HUES64 (cell line): ENCODE measurements at regions not wholly inside any gene's neighbourhood (a gene's known extent, or its start where the extent isn't known, plus 50 kb on each side); places are given as distances from the start of the nearest gene placed in this dataset.
A peak's percentile ranks its signal among the peaks of the same experiment; 100 is the strongest.

Source experiments
- H3K27ac ChIP-seq: 2 replicates; pipeline ENCODE4 v1.7.0; 2013; ENCODE audit warnings: low read depth, low read length, inconsistent platforms
- H3K27me3 ChIP-seq: 2 replicates; pipeline ENCODE4 v1.6.1; 2013; ENCODE audit warnings: mild to moderate bottlenecking, low read length; ENCODE audit not compliant: insufficient read depth
- H3K36me3 ChIP-seq: 2 replicates; pipeline ENCODE4 v1.6.1; 2013; ENCODE audit warnings: mild to moderate bottlenecking, low read length; ENCODE audit not compliant: insufficient read depth
- H3K4me1 ChIP-seq: 2 replicates; pipeline ENCODE4 v1.6.1; 2013; ENCODE audit warnings: mild to moderate bottlenecking, low read length, moderate library complexity; ENCODE audit not compliant: insufficient read depth
- H3K4me3 ChIP-seq: 2 replicates; pipeline ENCODE4 v1.5.1; 2013; ENCODE audit warnings: mild to moderate bottlenecking, low read length, moderate library complexity
- H3K9ac ChIP-seq: 2 replicates; pipeline ENCODE4 v1.6.1; 2013; ENCODE audit warnings: mild to moderate bottlenecking, low read depth, low read length
- H3K9me3 ChIP-seq: 2 replicates; pipeline ENCODE4 v1.6.1; 2013; ENCODE audit warnings: low read depth, low read length; ENCODE audit not compliant: insufficient read depth
- WGBS: fragments of 150-250, 120-280 bp; methylation state at CpG from one replicate; pipeline ENCODE4 v1.1.7; 2013; ENCODE audit warnings: missing lambda C conversion rate; 5-methylcytosine and 5-hydroxymethylcytosine counted together

DNA sequence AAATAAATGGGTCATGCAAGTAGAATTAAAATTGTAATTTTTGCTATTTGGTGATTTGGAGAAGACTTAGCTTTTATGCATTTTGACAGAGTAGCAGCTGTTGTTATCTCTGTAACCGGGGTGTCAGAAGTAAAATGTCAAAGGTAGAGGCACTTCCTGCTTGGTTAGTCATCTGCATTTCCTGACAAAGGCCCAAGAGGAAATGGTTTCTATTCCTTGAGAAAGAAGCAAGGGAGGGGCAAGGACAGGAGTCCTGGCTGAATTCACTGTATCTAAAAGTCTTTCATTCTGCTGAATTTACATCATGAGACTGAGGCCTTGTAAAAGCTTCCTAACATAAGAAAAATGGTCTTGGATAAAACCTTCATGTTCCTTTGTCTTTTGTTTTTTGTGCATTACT, 550.9 kb upstream of the BOD1L1 start:
- Histone ChIP-seq H3K4me1 (peaks cover 36% of the 10 kb centered on the region), H3K9ac (no peak overlapping the region), H3K27me3 (no peaks in the 10 kb centered on the region), H3K4me3 (no peak overlapping the region), H3K27ac (peak overlapping the region; percentile 12; the same call in 1 of the 2 replicates), H3K9me3 (no peaks in the 10 kb centered on the region), H3K36me3 (no peaks in the 10 kb centered on the region)
- WGBS = 28% methylated on average over 1 of the region's 1 CpG

DNA sequence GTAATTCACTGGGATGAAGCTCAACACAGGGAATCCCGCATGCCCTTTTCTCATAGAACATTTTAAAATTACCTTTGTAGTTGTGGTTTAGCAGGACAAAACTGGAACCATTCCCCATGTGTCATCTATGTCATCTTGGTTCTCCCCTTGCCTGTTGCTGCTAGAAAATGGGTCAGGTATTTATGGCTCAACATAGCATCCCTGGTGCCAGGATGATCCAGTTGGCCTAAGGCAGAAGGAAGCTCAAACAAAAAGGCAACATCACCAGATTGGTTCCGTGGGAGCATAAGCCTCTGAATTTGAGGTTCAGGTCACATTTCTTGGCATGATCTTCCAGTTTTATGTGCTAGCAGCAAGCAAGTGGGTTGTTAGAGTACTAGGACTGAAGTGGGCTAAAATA, 552.6 kb upstream of the BOD1L1 start:
- Histone ChIP-seq H3K27me3 (no peaks in the 10 kb centered on the region), H3K4me3 (no peak overlapping the region), H3K9me3 (no peaks in the 10 kb centered on the region), H3K4me1 (peaks cover 36% of the 10 kb centered on the region), H3K9ac (no peak overlapping the region), H3K27ac (no peak overlapping the region), H3K36me3 (no peaks in the 10 kb centered on the region)
- WGBS = 90% methylated on average over 1 of the region's 2 CpGs

- WGBS = 82% methylated on average over 6 of the region's 6 CpGs
- Histone ChIP-seq H3K4me3 (no peak overlapping the region), H3K27ac (no peak overlapping the region), H3K4me1 (peaks cover 36% of the 10 kb centered on the region), H3K9me3 (no peaks in the 10 kb centered on the region), H3K36me3 (no peaks in the 10 kb centered on the region), H3K9ac (no peak overlapping the region), H3K27me3 (no peaks in the 10 kb centered on the region)
These were observed 553.6 kb upstream of the BOD1L1 start for GRCh38 chr4:14180983-14181601.

- H3K4me3 ChIP-seq = no peak overlapping the region
- 91% methylated on average over 6 of the region's 6 CpGs for WGBS
- H3K27ac ChIP-seq = no peak overlapping the region
- H3K36me3 ChIP-seq = no peaks in the 10 kb centered on the region
- H3K27me3 ChIP-seq = no peaks in the 10 kb centered on the region
- no peaks in the 10 kb centered on the region for H3K9me3 ChIP-seq
- peaks cover 28% of the 10 kb centered on the region for H3K4me1 ChIP-seq
- no peak overlapping the region for H3K9ac ChIP-seq
These were observed 554.6 kb upstream of the BOD1L1 start for GRCh38 chr4:14182148-14182547.

DNA sequence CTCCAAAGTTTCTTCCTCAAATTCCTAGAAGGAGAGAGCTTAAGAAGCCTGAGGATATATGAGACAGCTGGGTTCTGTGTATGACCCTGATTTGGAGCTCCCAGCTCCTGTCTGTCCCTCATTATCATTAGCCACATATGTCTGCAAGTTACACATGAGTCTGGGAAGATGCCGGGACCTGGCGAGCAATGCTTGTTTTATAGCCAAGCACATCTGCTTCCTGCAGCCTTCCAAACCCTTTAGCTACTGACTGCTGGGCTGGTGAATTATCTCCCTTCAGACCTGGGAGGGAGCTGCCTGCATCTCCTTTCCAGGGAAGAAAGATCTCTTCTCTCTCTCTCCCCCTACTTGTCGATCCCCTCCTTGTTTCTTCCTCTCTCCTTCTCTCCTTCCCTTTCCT, 556.7 kb upstream of the BOD1L1 start:
- H3K4me3 ChIP-seq = no peak overlapping the region
- H3K27ac ChIP-seq = no peak overlapping the region
- no peaks in the 10 kb centered on the region for H3K36me3 ChIP-seq
- H3K9me3 ChIP-seq = no peaks in the 10 kb centered on the region
- H3K9ac ChIP-seq = no peak overlapping the region
- 80% methylated on average over 3 of the region's 3 CpGs for WGBS
- H3K27me3 ChIP-seq = no peaks in the 10 kb centered on the region
- peaks cover 9% of the 10 kb centered on the region; the same call in 1 of the 2 replicates for H3K4me1 ChIP-seq

DNA sequence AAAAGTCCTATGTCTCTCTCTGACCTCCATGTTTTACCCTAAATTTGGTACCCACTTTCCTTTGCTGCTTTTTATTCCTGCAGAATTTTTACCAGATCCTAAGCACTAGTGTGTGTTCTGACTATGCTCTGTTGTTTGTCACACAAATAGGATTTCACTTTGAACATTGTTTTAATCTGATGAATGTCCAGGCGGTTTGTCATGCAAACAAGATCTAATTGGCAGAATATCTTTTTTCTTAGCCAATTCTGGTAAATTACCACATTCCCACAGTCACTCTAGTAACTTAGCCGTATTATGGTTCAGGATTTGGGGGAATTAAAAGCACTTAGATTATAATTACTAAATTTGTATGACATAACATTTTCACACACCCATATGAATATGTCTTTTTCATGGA, 557.2 kb upstream of the BOD1L1 start:
- Histone ChIP-seq H3K36me3 (no peaks in the 10 kb centered on the region), H3K4me1 (peaks cover 9% of the 10 kb centered on the region; the same call in 1 of the 2 replicates), H3K27ac (no peak overlapping the region), H3K4me3 (no peak overlapping the region), H3K27me3 (no peaks in the 10 kb centered on the region), H3K9ac (no peak overlapping the region), H3K9me3 (no peaks in the 10 kb centered on the region)
- WGBS = 100% methylated on average over 1 of the region's 2 CpGs

- Histone ChIP-seq H3K27ac (no peak overlapping the region), H3K36me3 (no peaks in the 10 kb centered on the region), H3K4me1 (no peaks in the 10 kb centered on the region; the same call in 1 of the 2 replicates), H3K4me3 (no peak overlapping the region), H3K9me3 (no peaks in the 10 kb centered on the region), H3K27me3 (no peaks in the 10 kb centered on the region), H3K9ac (no peak overlapping the region)
These were observed 560.7 kb upstream of the BOD1L1 start for GRCh38 chr4:14188214-14188613.

DNA sequence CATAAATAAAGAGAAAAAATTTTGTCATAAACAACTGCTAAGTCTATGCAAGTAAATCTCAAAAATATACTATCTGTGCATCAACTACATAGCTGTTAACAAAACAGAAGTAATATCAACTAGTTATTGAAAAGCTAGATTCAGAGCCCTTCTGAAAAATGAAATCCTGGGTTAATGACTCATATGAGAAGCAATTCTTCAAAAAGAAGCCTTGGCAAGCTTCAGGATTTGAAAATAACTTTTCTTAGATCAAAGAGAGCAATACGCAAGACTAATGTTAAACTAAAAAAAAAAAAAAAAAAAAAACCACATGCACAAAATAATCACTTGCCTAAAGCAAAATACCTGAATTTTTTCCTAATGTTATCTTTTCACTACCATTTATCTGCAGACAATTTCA, 566.1 kb upstream of the BOD1L1 start:
- Histone ChIP-seq H3K4me1 (no peaks in the 10 kb centered on the region), H3K27ac (no peak overlapping the region), H3K9ac (no peak overlapping the region), H3K9me3 (no peaks in the 10 kb centered on the region), H3K36me3 (no peaks in the 10 kb centered on the region), H3K27me3 (no peaks in the 10 kb centered on the region), H3K4me3 (no peak overlapping the region)
- WGBS = 100% methylated on average over 1 of the region's 1 CpG

DNA sequence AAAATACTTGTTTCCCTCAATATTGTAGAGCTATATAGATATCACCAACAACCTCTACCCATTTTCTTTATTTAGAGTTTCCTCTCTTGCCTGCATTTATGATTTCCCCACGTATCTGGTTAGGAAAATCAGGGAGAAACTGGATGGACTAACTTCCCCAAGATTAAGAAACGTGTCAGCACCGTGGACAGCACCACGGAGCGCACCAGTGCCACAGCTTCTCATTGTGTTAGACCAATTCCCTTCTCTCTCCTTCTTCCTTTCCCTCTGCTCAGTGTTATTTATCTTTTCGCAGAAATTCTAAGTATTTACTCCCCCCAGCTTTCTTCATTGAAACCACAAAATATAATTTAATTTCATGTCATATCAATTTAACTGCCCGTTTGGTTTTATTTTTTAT, 568.6 kb upstream of the BOD1L1 start:
- WGBS = 15% methylated on average over 6 of the region's 7 CpGs
- H3K36me3 ChIP-seq = no peaks in the 10 kb centered on the region
- no peaks in the 10 kb centered on the region for H3K27me3 ChIP-seq
- H3K4me3 ChIP-seq = no peak overlapping the region
- no peaks in the 10 kb centered on the region for H3K4me1 ChIP-seq
- H3K9me3 ChIP-seq = no peaks in the 10 kb centered on the region
- no peak overlapping the region for H3K27ac ChIP-seq
- H3K9ac ChIP-seq = no peak overlapping the region

DNA sequence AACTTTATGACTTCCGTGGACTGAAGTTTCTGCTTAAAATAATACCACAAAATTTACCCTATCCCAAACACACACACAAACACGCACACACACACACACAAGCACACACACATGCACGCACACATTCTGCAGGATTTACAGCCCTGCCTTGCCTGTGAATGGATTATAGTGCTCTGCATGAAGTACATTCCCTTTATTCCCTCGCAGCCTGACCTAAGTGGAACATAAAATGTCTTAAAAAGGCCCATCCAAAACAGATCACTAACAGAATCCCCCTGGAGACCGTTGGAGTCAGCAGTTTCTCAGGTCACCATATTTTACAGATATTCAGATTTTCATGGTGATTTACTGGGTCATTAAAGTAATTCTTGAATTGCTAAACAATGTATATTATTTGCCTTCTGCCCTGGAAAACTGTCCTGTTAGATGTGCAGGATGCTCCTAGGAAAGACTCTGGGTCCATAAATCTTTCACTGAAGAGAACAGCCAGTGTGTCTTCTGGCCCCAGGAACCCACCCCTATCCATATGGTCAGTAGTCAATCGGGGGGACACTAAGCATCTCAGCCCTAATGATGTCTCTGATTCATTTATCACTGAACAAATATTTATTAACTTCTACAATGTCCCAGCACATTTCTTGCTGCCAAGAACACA, 587.7 kb upstream of the BOD1L1 start:
- no peaks in the 10 kb centered on the region for H3K27me3 ChIP-seq
- H3K27ac ChIP-seq = no peak overlapping the region
- H3K9ac ChIP-seq = no peak overlapping the region
- no peaks in the 10 kb centered on the region for H3K36me3 ChIP-seq
- peaks cover 14% of the 10 kb centered on the region for H3K9me3 ChIP-seq
- 94% methylated on average over 6 of the region's 6 CpGs for WGBS
- no peaks in the 10 kb centered on the region for H3K4me1 ChIP-seq
- H3K4me3 ChIP-seq = no peak overlapping the region

DNA sequence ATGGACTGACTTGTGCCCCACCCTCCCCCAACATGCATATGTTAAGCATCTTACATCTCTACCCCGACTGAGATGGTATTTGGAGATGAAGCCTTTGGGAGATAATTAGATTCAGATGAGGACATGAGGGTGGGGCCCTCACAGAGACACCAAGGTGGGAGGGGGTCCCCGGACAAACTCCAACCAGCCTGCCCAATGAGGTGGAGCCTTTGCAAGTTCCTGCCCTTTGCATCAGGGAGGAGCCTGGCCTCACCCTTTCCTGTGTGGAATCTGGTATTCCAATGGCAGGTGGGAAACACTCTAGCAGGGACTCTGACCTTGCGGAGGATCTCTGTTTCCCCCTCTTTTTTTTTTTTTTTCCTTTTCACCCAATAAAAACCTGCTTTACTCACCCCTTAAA, 589.9 kb upstream of the BOD1L1 start:
- no peaks in the 10 kb centered on the region for H3K4me1 ChIP-seq
- H3K9me3 ChIP-seq = peaks cover 11% of the 10 kb centered on the region
- no peak overlapping the region for H3K27ac ChIP-seq
- H3K27me3 ChIP-seq = no peaks in the 10 kb centered on the region
- no peaks in the 10 kb centered on the region for H3K36me3 ChIP-seq
- no peak overlapping the region for H3K9ac ChIP-seq
- no peak overlapping the region for H3K4me3 ChIP-seq
- WGBS = 91% methylated on average over 3 of the region's 3 CpGs

- no peaks in the 10 kb centered on the region for H3K27me3 ChIP-seq
- no peaks in the 10 kb centered on the region for H3K4me1 ChIP-seq
- no peaks in the 10 kb centered on the region for H3K9me3 ChIP-seq
- 88% methylated on average over 4 of the region's 4 CpGs for WGBS
- no peak overlapping the region for H3K9ac ChIP-seq
- no peak overlapping the region for H3K27ac ChIP-seq
- H3K4me3 ChIP-seq = no peak overlapping the region
- no peaks in the 10 kb centered on the region for H3K36me3 ChIP-seq
These were observed 591.1 kb upstream of the BOD1L1 start for GRCh38 chr4:14218641-14219040.
